RCC 7860 (cell line): ENCODE measurements at regions not wholly inside any gene's neighbourhood (a gene's known extent, or its start where the extent isn't known, plus 50 kb on each side); places are given as distances from the start of the nearest gene placed in this dataset.

Experiments
- DNase-seq: peaks from one replicate; pipeline ENCODE4 v3.0.0-alpha.2; 2015; ENCODE audit warnings: low spot score
- FAIRE-seq: peaks from 2 replicates; lab custom pipeline; 2012; peaks lifted over from hg19 to GRCh38; lab: Jason Lieb, UNC

GRCh38 chr11:19349340-19350025 lies 108.7 kb upstream of the E2F8 start:
- no peak for FAIRE-seq
- DNase-seq, result no peak

GRCh38 chr11:19347911-19348310 lies 107.2 kb upstream of the E2F8 start:
- DNase-seq, result no peak
- no peak for FAIRE-seq

GRCh38 chr11:19345848-19346681 lies 105.3 kb upstream of the E2F8 start:
- DNase-seq (no peak), FAIRE-seq (no peak)

GRCh38 chr11:19345519-19345847 lies 104.7 kb upstream of the E2F8 start:
- FAIRE-seq (no peak), DNase-seq (no peak)

- no peak for FAIRE-seq
- DNase-seq, result no peak
Measured at GRCh38 chr11:19344661-19345518, 104.1 kb upstream of the E2F8 start.

GRCh38 chr11:19342036-19342435 lies 101.3 kb upstream of the E2F8 start:
- FAIRE-seq (no peak), DNase-seq (no peak)

- DNase-seq (no peak), FAIRE-seq (no peak)
Measured at GRCh38 chr11:19338375-19338774, 97.6 kb upstream of the E2F8 start.

GRCh38 chr11:19337779-19338178 lies 97.0 kb upstream of the E2F8 start:
- no peak for FAIRE-seq
- no peak for DNase-seq

- FAIRE-seq, result no peak
Measured at GRCh38 chr11:19336331-19336730, 95.6 kb upstream of the E2F8 start.

GRCh38 chr11:19332476-19332875 lies 91.7 kb upstream of the E2F8 start:
- FAIRE-seq, result no peak
- no peak for DNase-seq

More at GRCh38 chr11:19336331-19336730, 95.6 kb upstream of the E2F8 start:
- no peak for DNase-seq

GRCh38 chr11:19330416-19330815 lies 89.7 kb upstream of the E2F8 start:
- FAIRE-seq (no peak), DNase-seq (no peak)

- DNase-seq, result no peak
- FAIRE-seq, result no peak
Measured at GRCh38 chr11:19329970-19330369, 89.2 kb upstream of the E2F8 start.

- FAIRE-seq, result no peak
- DNase-seq, result no peak
Measured at GRCh38 chr11:19328586-19329311, 88.0 kb upstream of the E2F8 start.

- no peak for DNase-seq
- FAIRE-seq, result no peak
Measured at GRCh38 chr11:19327280-19327679, 86.5 kb upstream of the E2F8 start.

- no peak for FAIRE-seq
- DNase-seq, result no peak
Measured at GRCh38 chr11:19326499-19326898, 85.8 kb upstream of the E2F8 start.

GRCh38 chr11:19323502-19323901 lies 82.8 kb upstream of the E2F8 start:
- no peak for DNase-seq
- no peak for FAIRE-seq

- DNase-seq, result no peak
- no peak for FAIRE-seq
Measured at GRCh38 chr11:19321351-19321750, 80.6 kb upstream of the E2F8 start.

GRCh38 chr11:19320827-19321226 lies 80.1 kb upstream of the E2F8 start:
- FAIRE-seq (no peak), DNase-seq (no peak)

- DNase-seq (no peak), FAIRE-seq (no peak)
Measured at GRCh38 chr11:19316434-19316833, 75.7 kb upstream of the E2F8 start.

- FAIRE-seq (no peak), DNase-seq (no peak)
Measured at GRCh38 chr11:19315511-19315910, 74.8 kb upstream of the E2F8 start.

- no peak for DNase-seq
Measured at GRCh38 chr11:19313140-19313539, 72.4 kb upstream of the E2F8 start.

More at GRCh38 chr11:19313140-19313539, 72.4 kb upstream of the E2F8 start:
- FAIRE-seq, result no peak
